ENCODE measurements at regions not wholly inside any gene's neighbourhood (a gene's known extent, or its start where the extent isn't known, plus 50 kb on each side); places are given as distances from the start of the nearest gene placed in this dataset.

DNA sequence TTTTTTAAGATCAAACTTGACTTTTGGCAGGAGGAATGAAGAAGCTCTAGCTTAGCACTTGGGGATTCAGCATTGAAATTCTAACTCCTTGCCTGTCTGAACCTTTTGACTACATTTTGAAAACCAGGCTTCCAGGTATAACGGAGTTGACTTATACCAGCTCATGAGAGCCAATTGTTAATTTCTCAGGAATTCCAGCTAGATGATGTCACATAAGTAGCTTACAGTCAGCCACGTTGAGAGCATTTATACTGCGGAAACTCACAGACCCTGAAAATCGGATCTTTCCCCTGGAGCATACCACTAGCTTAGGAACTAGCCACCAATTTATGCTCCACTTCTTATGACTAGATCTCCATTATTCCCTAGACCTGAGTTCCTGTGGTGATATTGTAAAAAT lies 321.4 kb upstream of the DPH6 start (continued):
- TF ChIP-seq, protein P1, sequence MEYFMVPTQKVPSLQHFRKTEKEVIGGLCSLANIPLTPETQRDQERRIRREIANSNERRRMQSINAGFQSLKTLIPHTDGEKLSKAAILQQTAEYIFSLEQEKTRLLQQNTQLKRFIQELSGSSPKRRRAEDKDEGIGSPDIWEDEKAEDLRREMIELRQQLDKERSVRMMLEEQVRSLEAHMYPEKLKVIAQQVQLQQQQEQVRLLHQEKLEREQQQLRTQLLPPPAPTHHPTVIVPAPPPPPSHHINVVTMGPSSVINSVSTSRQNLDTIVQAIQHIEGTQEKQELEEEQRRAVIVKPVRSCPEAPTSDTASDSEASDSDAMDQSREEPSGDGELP (IDR thresholded peaks at IDR 0.05; ENCODE audit: borderline replicate concordance, low read depth) = no peak
- TF ChIP-seq CREM (IDR thresholded peaks at IDR 0.05) (no peak), CREM (CRISPR knock-in tag; IDR thresholded peaks at IDR 0.05) (no peak)

DNA sequence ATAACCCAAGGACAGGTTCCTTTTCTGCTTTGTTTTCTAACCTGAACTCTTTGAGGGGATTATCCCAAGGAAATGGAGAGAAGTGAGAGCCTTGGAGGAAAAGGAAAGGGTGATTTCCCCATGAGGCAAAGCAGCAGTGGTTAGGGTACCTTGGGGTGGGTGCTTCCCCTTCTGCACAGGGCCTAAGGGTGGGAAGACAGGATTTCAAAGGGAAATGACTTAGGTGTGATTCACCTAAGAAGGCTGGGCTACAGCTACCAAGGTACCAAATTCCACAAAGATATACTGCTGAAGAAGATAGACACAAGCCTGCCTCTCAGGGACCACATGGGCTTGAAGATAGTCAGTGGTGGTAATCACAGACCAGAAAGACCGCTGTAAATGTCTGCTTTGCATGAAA lies 325.3 kb upstream of the DPH6 start:
- no peaks in the 10 kb centered on the region for H3K9me3 ChIP-seq (ENCODE audit: low read length)
- H3K27ac ChIP-seq (ENCODE audit: extremely low read length, insufficient read depth, low read length) = no peak overlapping the region
- CTCF ChIA-PET (ENCODE audit: low intra/inter-chr PET ratio, low total read pairs) = no interaction called here
- no TSS peak for BruUV-seq (replicated peaks)
- no peaks in the 10 kb centered on the region for H4K20me1 ChIP-seq (ENCODE audit: insufficient read depth, low read length)
- 0% methylated on average over 1 of the region's 1 CpG for WGBS (ENCODE audit: low lambda C conversion rate)
- no peaks in the 10 kb centered on the region for H3K4me1 ChIP-seq (ENCODE audit: insufficient read depth, low read length)
- FAIRE-seq (no peak), DNase-seq (ENCODE audit: low spot score) (no peak), ATAC-seq (no peak)
- H3K27me3 ChIP-seq (ENCODE audit: control insufficient read depth in 1 of 2, insufficient read depth in 2 of 2, low read length in 2 of 2) = no peaks in the 10 kb centered on the region; a peak in 1 of 5 replicates
- H2AFZ ChIP-seq (ENCODE audit: low read length) = no peak overlapping the region
- no peaks in the 10 kb centered on the region for H3K36me3 ChIP-seq (replicated peaks in 1 of 2; ENCODE audit: control insufficient read depth in 1 of 2, insufficient read depth in 2 of 2, low read length in 2 of 2)
- in situ Hi-C loops (cut with HindIII; ENCODE audit: extremely low pct_ligation_motif_present, low pct_unique_long_range_greater_than_20kb) = no loop called here
- H3K4me3 ChIP-seq (replicated peaks in 1 of 3; ENCODE audit: insufficient read depth in 1 of 3, low read depth in 2 of 3, low read length in 3 of 3) = no peak overlapping the region
- POLR2A ChIA-PET = no interaction called here
- H3K9ac ChIP-seq (ENCODE audit: insufficient read depth, low read depth, low read length) = no peak overlapping the region
- no peaks in the 10 kb centered on the region for H3K79me2 ChIP-seq (ENCODE audit: insufficient read depth, low read length)
- intact Hi-C loops (cut with micrococcal nuclease; ENCODE audit: unreplicated experiment) = no loop called here
- H3K4me2 ChIP-seq (ENCODE audit: low read depth, low read length) = no peak overlapping the region
- TF ChIP-seq ZNF577 (CRISPR knock-in tag; IDR thresholded peaks at IDR 0.05; ENCODE audit: borderline replicate concordance, low read depth) (no peak), ZNF225 (CRISPR knock-in tag; IDR thresholded peaks at IDR 0.05) (no peak), HOXD1 (CRISPR knock-in tag; IDR thresholded peaks at IDR 0.05) (no peak), CHD2 (IDR thresholded peaks at IDR 0.05; ENCODE audit: low read depth, low read length) (no peak), FOXO1 (CRISPR knock-in tag; IDR thresholded peaks at IDR 0.05) (no peak), NCOA2 (CRISPR knock-in tag; IDR thresholded peaks at IDR 0.05) (no peak), ZBTB38 (CRISPR knock-in tag; IDR thresholded peaks at IDR 0.05) (no peak), TOPORS (CRISPR knock-in tag; IDR thresholded peaks at IDR 0.05) (no peak), MAFG (CRISPR knock-in tag; IDR thresholded peaks at IDR 0.05) (no peak)
- TF ChIP-seq, protein P2, sequence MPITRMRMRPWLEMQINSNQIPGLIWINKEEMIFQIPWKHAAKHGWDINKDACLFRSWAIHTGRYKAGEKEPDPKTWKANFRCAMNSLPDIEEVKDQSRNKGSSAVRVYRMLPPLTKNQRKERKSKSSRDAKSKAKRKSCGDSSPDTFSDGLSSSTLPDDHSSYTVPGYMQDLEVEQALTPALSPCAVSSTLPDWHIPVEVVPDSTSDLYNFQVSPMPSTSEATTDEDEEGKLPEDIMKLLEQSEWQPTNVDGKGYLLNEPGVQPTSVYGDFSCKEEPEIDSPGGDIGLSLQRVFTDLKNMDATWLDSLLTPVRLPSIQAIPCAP (CRISPR knock-in tag; IDR thresholded peaks at IDR 0.05; ENCODE audit: low read depth) = no peak
- TF ChIP-seq, protein P3, sequence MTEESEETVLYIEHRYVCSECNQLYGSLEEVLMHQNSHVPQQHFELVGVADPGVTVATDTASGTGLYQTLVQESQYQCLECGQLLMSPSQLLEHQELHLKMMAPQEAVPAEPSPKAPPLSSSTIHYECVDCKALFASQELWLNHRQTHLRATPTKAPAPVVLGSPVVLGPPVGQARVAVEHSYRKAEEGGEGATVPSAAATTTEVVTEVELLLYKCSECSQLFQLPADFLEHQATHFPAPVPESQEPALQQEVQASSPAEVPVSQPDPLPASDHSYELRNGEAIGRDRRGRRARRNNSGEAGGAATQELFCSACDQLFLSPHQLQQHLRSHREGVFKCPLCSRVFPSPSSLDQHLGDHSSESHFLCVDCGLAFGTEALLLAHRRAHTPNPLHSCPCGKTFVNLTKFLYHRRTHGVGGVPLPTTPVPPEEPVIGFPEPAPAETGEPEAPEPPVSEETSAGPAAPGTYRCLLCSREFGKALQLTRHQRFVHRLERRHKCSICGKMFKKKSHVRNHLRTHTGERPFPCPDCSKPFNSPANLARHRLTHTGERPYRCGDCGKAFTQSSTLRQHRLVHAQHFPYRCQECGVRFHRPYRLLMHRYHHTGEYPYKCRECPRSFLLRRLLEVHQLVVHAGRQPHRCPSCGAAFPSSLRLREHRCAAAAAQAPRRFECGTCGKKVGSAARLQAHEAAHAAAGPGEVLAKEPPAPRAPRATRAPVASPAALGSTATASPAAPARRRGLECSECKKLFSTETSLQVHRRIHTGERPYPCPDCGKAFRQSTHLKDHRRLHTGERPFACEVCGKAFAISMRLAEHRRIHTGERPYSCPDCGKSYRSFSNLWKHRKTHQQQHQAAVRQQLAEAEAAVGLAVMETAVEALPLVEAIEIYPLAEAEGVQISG (CRISPR knock-in tag; IDR thresholded peaks at IDR 0.05) = no peak
- TF ChIP-seq, protein P4, sequence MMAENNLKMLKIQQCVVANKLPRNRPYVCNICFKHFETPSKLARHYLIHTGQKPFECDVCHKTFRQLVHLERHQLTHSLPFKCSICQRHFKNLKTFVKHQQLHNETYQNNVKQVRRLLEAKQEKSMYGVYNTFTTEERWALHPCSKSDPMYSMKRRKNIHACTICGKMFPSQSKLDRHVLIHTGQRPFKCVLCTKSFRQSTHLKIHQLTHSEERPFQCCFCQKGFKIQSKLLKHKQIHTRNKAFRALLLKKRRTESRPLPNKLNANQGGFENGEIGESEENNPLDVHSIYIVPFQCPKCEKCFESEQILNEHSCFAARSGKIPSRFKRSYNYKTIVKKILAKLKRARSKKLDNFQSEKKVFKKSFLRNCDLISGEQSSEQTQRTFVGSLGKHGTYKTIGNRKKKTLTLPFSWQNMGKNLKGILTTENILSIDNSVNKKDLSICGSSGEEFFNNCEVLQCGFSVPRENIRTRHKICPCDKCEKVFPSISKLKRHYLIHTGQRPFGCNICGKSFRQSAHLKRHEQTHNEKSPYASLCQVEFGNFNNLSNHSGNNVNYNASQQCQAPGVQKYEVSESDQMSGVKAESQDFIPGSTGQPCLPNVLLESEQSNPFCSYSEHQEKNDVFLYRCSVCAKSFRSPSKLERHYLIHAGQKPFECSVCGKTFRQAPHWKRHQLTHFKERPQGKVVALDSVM (CRISPR knock-in tag; IDR thresholded peaks at IDR 0.05) = no peak
- TF ChIP-seq, protein P5, sequence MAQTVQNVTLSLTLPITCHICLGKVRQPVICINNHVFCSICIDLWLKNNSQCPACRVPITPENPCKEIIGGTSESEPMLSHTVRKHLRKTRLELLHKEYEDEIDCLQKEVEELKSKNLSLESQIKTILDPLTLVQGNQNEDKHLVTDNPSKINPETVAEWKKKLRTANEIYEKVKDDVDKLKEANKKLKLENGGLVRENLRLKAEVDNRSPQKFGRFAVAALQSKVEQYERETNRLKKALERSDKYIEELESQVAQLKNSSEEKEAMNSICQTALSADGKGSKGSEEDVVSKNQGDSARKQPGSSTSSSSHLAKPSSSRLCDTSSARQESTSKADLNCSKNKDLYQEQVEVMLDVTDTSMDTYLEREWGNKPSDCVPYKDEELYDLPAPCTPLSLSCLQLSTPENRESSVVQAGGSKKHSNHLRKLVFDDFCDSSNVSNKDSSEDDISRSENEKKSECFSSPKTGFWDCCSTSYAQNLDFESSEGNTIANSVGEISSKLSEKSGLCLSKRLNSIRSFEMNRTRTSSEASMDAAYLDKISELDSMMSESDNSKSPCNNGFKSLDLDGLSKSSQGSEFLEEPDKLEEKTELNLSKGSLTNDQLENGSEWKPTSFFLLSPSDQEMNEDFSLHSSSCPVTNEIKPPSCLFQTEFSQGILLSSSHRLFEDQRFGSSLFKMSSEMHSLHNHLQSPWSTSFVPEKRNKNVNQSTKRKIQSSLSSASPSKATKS (CRISPR knock-in tag; IDR thresholded peaks at IDR 0.05) = no peak

All from HepG2 (cell line).